Head of caudate nucleus (tissue), 42 donors: ENCODE measurements at regions not wholly inside any gene's neighbourhood (a gene's known extent, or its start where the extent isn't known, plus 50 kb on each side); places are given as distances from the start of the nearest gene placed in this dataset.
A peak's percentile ranks its signal among the peaks of the same experiment; 100 is the strongest.

ENCODE experiments used
- DNase-seq, 42 donors: peaks; one replicate each; pipeline versions ENCODE4 v3.0.0 to v3.0.0-alpha.2; 2020 to 2021; ENCODE audit warnings: mixed read lengths in 7 of 42
- intact Hi-C: fragments of 100-400 bp; cut with DNase I; formaldehyde crosslinking; loops from one replicate; pipeline ENCODE4 v1.15.0; 2022

DNA sequence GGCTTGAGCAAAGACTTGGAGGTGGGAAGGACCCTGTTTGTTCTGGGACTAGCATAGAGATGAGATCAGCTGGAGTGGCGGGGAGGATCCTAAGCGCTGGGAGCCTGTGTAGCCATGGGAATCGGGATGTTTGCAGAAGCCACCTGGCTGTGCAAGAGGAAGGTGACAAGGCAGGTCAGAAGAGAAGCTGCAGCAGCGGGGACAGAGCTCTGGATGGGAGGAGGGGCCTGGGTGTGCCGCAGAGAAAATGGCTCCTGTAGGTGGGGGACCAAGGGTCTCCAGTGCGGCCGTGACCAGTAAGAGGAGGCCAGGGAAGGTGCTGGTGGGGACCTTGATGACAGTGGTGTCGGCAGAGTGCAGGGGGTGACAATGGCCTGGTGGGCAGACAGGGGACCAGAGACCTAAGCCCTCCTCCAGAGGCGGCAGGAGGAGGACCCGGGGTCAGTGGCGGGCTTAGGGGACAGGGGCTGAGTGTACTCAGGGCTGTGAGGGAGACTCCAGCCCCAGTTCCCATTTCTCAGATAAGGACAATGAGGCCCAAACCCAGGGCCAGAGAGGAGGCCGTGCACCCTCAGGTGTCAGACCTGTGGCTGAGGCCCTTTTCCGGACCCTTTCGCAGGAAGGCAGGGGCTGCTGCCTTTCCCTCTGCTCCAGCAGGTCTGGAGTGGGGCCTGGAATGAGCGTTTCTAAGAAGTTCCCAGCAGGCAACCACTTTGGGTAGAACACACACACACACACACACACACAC is 206.6 kb upstream of the RTL1 start:
- peak in 6 of 42 donors; percentile 1 to 30 (median 7) for DNase-seq
- intact Hi-C loops = no loop called here

DNA sequence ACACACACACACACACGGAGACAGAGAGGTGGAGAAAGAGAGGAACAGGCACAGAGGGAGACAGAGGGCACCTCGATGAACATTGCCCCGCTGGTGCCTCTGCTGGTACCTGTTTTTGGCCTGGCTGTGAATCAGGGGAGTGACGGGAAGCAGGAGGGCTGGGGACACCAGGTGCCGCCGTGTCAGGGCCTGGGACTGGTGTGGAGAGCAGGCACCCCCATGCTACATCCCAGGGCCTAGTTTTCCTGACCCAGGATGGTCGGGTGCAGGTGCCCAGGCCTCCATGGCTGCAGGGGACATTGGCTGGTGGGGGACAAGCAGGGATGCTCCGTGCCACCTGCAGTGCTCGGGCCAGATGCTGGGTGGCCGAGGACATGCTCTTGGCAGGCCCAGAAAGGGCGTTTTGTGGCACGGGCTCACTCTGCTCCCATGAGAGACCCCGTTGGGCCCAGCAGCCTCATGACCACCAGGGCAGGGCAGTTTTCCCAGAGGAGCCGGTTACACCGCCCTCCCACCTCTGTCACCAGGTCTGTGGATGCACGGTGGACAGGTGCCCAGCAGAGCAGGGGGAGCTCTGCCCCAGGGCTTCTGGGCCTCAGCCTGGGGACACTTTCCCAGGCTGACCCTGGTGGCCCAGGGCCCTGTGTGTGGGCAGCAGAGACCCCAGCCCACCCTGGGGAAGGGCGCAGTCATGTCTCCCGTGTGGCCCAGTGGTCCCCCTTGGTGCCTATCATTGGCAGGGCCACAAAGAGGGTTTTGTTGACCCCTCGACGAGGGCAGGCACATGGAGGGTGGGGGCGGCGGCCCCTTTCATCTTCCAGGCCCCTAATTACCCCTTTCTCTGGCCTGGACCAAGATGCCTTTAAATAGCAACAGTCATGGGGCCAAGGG is 207.5 kb upstream of the RTL1 start:
- DNase-seq = peak in 8 of 42 donors; percentile 4 to 31 (median 9)
- intact Hi-C loops = no loop called here

DNA sequence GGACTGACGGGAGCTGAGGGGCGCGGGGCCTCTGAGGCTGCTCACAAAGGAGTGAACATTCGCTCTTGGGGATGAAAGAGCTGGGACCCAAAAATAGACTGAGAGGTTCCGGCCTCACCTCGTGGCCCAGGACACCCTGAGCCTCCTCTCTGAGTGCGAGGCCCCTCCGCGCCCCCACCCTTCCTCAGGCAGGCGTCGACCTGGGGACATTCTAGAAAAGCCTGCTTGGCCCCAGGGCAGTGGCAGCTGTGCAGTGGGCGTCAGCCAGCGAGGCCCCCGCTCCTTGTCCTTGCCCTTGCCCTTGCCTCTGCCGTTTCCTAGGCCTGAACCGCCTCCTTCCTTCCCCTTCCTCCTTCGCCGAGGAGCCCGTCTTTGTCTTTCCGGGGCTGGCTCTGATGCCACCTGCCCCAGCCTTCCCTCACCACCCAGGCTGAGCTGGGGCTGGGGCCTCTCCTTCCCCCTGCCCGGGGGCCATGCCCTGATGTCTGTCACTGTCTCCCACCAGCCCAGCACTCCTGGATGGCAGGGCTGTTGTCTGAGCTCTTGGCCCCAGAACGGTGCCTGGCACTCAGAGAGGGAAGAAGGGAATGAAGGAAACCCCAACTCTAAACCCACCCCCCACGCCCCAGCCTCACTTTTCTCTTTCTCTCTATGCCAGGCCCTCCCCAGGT is 208.2 kb upstream of the RTL1 start:
- DNase-seq = peak in 5 of 42 donors; percentile 4 to 29 (median 6)

DNA sequence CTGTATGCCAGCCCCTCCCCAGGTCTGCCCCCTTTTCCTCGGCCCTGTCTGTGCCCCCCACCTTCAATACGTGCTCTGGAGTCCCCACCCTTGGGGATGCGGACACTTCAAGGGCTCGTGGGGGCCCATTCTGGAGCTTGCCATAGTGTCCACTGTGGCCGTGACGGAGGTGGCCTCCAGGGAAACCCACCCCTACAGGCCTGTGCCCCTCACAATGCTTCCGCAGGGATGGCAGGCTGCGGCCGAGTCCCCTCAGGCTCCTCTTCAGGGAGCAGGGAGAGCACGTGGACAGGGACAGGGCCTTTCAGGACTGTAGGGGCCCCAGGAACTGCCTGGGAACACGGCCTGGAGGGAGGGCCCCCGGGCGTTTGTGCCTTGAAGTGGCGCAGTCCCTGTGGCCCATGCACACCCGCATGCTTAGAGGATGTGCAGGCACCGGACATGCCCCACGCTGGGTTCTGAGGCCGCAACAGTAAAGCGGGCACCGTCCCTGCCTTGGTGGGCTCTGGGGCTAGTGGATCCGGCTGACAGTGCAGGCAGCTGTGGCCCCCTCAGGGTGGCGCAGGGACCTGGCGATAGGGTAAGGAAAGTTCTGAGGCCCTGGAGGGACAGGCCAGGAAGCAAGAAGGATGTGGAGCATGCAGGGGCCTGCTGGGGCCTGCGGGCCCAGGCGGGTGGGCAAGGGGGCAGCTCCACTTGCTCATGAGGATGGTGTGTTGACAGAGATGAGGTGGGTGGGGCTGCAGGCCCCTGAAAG is 209.0 kb upstream of the RTL1 start:
- peak in 8 of 42 donors; percentile 1 to 26 (median 15) for DNase-seq
- intact Hi-C loops = no loop called here

More for the DNA sequence above, 208.2 kb upstream of the RTL1 start:
- intact Hi-C loops = no loop called here

DNA sequence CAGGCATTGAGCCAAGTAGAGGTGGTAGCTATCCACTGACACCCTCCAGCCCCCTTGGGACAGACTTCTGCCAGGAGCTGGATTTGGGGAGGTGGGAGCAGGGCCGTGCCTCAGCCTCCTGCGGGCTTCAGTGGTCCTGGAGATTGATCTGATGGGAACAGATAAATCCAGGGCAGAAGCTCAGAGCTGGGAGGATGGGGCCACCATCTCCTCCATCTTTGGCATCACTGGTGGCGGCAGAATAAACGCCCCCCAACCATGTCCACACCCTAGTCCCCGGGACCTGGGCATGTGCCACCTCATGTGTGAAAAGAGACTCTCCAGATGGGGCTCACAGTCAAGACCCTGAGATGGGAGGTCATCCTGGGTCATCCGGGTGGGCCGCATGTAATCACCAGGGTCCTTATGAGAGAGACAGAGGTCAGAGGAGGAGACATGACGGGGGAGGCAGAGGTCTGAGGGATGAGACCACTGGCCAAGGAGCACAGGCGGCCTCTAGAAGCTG is 209.6 kb upstream of the RTL1 start:
- DNase-seq = peak in 6 of 42 donors; percentile 2 to 28 (median 10)
- intact Hi-C loops = no loop called here

DNA sequence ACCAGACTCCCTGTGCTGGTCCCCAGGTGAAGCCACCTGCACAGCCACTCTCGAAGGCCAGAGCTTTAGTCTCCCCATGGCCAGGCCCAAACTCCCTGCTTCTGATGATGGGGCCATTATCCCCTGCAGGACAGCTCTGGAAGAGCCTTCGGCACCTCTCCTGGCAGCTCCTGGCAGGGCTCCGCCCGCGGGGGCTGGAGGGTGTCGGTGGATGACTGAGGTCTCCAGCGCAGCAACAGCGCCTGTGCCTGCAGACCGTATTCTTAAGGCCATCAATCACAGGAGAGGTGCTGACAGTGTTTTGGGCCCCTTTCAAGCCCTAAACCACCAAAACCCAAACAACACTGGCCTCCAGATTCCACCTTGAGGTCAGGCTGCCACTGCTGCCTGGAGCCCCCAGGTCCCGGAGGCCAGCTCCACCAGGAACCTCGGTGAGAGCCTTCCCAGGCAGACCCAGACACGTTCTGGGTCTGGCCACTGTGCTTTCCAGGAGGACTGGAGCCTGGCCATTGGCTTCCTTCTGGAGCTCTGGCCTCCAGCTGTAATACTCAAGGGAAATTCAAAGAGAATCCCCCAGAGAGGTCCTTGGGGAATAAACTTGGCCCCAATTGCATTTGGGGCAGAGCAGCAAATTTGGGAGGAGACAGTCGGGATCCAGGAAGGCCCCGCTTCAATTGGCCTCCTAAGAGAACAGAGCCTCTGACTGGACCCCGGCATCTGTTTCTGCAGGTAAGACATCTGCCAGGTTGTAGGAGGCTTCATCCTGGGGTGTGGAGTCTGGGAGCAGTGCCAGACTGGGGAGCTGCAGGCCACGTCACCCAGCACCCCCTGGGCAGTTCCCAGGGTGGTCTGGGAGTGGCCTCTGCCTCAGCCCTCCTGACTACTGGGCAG is 210.6 kb upstream of the RTL1 start:
- intact Hi-C loops = no loop called here
- DNase-seq = peak in 5 of 42 donors; percentile 1 to 37 (median 26)

DNA sequence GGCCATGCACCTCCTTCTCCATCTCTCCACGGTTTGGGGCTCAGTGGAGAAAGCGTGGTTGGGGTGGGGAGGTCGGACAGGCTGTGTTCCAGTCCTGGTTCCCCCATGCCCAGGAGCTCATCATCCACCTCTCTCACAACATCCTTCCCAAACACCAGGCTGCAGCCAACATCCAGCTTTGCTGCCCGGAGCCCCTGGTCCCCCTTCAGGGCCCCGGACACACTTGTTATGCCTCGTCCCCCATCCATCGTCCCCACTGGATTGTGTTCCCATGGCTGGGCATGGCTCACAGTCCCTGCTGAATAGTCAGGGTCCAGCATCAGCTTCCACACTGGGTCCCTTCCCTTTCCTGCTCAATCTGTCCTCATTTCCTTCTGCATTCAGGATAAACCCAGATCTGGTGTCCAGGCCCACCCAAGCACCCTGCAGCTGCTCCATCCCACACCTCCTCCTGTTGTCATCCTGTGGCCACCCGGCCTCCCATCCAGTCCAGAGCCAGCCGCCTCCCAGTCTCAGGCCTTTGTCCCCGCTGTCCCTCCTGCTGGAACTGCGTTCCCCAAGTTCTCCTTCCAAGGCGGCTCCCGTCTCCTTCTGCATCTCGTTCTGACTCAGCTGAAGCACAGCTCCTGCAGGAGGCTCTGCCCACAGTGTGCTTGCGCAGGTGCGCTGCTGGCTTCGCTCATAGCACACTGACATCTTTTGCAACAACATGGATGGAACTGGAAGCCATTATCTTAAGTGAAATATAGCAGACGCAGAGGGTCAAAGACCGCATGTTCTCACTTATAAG is 211.4 kb upstream of the RTL1 start:
- intact Hi-C loops = no loop called here
- peak in 7 of 42 donors; percentile 3 to 39 (median 26) for DNase-seq

DNA sequence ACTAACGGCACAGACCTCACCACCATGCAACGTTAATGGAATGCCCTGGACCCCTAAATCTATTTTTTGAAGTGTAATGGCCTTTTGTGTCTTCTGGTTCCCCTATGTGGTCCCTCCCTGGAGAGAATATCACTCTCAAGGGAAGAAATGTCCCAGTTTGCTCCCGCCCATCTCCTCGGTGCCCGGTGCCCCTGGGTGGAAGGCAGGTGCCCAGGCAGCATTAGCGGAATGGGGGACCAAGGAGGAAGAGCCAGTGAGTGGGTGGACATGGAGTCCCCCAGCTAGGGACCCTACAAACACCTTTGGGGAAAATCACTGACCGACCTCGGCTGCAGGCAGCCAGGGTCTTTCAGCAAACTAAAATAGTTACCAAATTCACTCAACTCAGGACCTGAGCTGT is 212.1 kb upstream of the RTL1 start:
- DNase-seq = peak in 5 of 42 donors; percentile 2 to 26 (median 18)
- intact Hi-C loops = no loop called here

DNA sequence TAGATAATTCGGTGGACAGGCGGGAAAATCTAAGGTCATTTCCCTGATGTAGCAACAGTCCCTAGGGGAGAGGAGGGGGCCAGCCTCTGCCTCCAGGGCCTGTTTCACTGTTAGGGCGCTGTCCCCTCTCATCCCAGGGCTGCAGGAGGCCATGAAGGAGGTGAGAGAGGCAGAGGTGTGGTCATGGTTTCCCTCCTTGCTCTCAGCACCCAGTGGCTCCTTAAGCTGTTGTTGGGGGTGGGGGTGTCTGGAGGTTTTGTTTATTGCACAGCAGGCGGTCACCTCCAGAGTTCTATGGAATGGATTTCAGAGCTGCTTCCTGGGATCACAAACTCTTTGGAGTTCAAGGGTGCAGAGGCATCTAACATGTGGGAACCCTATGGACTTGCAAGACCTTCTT is 212.5 kb upstream of the RTL1 start:
- DNase-seq = peak in 3 of 42 donors; percentile 4 to 19 (median 18)
- intact Hi-C loops = no loop called here

DNA sequence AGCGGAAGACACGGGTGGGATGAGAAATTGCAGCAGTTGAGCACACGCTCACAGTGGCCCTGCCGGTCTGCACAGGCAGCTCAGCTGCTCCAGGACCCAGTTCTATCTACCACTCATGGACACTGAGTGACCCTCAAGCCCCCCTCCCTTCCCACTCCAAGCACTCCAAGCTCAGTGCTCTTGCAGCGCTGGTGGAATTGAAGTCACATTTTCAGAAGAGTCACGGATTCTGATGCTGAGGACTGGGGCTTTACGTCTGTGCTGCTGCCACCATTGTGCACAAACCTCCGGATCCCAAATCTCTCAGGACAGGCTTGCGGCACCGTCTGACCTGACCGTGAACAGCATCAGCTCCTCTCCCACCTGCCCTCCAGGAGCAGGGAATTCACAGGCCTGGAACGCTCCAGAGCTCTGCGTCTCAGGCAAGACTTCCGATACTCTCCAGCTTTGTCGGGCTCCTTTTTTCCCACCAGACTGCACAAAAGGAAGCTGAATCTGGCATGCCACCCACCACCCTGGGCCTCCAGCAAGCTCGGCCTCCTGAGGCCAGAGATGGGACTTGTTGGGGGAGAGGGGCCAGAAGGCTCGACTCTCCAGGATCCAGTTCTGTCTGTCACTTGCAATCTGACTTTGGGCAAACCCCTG is 213.1 kb upstream of the RTL1 start:
- peak in 7 of 42 donors; percentile 1 to 33 (median 21) for DNase-seq
- intact Hi-C loops = no loop called here

DNA sequence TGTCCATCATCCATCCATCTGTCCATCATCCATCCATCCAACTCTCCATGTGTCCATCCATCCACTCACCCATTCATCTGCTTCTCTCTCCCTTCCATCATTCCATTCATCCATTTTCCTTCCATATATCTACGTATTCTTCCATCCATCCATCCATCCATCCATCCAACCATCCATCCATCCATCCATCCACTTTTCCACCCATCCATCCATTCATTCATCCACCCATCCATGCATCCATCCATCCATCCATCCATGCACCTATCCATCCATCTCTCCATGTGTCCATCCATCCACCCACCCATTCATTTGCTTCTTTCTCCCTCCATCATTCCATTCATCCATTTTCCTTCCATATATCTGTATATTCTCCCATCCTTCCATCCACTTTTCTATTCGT is 214.0 kb upstream of the RTL1 start:
- no peak for DNase-seq
- intact Hi-C loops = no loop called here

DNA sequence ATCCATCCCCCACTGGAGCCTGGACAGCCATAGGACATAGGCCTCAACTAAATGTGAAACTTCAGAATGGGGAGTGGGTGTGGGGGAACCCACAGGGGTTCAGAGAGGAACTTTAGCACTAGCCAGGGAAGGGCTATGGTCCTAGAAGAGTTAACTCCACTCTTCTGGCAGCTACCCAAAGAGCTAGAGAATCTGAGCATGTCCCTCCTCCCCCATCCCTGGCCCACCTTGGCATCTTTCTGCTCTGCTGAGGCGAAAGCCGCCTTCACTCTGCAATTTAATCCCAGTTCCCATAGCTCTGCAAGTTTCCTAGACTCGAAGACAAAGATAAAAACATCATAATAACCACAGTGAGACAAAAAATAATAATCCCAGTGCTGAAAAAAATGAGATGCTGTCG is 214.7 kb upstream of the RTL1 start:
- intact Hi-C loops = no loop called here
- peak in 3 of 42 donors; percentile 1 to 28 (median 4) for DNase-seq

DNA sequence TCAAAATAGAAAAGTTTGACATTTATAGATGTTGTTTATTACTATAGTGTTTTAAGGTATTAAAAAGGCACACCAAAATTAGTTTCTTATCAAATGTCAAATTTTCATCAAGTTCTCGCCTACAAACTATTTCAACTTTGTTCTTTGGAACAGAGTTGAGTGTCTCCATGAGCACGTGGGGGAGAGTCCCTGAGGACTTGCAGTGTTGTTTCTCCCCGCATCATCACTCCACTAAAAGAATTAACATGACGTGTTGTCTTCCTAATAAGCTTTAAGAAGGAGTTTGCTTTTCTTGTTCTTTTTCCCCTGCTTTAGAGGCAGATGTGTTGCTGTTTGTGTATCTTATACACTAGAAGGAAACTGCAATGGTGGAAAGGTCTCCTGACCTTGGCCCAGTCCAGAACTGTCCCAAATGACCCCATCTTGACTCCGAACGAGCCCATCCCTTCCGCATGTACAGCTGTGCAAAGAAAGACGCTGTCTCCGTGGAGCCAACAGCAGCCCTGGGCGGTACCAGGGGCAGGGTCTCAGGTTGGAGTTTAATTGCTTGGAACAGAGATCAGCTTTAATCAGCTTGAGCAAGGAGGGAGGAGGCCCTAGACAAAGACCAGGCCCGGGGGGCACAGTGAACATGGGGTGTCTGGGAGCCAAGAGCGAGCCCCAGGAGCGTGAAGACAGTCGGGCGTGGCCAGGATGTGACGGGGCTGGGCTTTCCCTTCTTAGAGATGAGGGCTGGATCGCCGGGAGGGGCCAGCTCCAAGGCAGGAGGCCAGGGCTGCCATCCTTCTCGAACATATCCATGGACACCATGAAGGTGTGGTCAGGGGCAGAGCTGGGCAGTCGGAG is 215.4 kb upstream of the RTL1 start:
- intact Hi-C loops = no loop called here
- peak in 8 of 42 donors; percentile 4 to 39 (median 18) for DNase-seq

DNA sequence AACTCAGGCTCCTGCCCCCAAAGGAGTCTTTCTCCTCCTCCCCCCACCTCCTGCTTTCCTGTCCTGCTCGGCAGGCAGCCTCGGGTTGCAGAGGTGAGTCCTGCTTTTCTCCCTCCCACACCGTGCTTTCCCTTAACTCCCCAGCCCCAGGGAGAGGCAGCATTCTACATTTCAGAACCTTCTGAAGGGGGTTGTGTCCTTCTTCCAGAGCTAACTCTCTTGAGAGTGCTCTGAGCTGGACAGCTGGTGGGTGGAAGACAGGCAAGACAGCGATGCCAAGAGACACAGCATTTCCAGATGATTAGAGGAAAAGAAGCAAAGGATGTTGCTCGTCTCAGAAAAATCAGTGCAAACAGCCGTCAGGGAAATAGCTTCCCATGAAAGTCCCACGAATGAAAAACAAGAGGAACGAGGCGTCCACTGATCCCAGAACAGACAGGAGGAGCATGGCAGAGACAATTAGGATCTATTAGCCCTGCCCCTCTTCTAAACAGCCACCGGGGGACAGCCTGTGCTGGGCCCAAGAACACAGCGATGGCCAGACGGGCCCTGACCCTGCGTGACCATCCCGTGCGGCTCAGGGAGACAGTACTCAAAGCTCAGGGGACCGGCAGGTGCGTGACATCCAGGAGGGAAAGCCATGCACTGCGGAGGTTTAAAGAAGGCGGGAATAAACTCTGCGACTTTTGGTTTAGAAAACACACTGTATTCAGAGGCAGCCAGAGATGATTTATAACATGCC is 216.5 kb upstream of the RTL1 start:
- peak in 8 of 42 donors; percentile 5 to 37 (median 21) for DNase-seq
- intact Hi-C loops = no loop called here
